Amygdala (tissue), 56 donors: ENCODE measurements at regions not wholly inside any gene's neighbourhood (a gene's known extent, or its start where the extent isn't known, plus 50 kb on each side); places are given as distances from the start of the nearest gene placed in this dataset.
"Not testable (repeated sequence)": the region's sequence is repeated elsewhere in the genome, so short reads cannot be mapped to it uniquely, and the experiment has no call there.

Experiments
- DNase-seq, 56 donors: peaks; one replicate each; lab custom pipeline; 2025; lab: John Stamatoyannopoulos, UW

- no peak for DNase-seq
Measured at GRCh38 chr10:78229950-78230675, 196.4 kb downstream of the RPS24 start.

DNA sequence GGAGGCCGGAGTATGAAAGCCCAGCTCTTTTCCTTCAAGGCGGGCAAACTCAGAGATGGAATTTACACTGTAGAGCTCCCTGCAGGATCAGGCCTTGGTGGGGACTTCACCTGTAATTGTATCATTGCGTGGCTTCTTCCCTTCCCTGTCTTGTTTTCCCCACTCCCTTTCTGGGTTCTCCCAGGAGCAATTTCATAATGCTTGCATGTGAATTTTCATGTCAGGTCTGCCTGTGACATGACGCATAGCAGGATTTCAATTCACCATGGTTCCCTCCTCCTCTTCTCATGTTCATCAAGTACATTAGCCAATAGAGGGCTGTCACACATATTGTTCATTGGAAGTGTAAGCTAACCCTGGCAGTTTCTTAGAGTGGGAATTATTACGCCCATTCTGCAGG, 197.7 kb downstream of the RPS24 start:
- no peak for DNase-seq

- DNase-seq = no peak
Measured at GRCh38 chr10:78231939-78232338, 198.3 kb downstream of the RPS24 start.

- no peak for DNase-seq
Measured at GRCh38 chr10:78236416-78237015, 202.9 kb downstream of the RPS24 start.

GRCh38 chr10:78237951-78238350, 204.3 kb downstream of the RPS24 start:
- not testable (repeated sequence) for DNase-seq

DNA sequence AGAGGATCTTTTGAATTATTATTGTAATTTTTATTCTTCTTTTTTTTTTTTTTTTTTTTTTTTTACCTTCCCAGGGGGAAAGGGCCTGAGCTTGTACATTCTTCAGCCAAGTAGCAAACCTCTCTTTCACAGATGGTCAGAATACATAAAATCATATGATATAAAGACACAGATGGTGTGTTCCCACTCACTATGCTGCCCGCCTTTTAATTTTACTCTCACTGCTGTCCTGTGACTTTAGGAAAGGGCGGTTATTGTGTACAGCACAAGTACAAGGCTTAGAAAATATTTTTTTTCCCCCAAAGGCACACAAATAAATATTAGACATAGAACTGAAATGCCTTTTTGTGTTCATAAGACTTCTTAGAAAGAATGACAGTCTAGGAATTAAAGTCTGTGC, 213.6 kb downstream of the RPS24 start:
- no peak for DNase-seq

GRCh38 chr10:78247821-78248220, 214.2 kb downstream of the RPS24 start:
- no peak for DNase-seq

DNA sequence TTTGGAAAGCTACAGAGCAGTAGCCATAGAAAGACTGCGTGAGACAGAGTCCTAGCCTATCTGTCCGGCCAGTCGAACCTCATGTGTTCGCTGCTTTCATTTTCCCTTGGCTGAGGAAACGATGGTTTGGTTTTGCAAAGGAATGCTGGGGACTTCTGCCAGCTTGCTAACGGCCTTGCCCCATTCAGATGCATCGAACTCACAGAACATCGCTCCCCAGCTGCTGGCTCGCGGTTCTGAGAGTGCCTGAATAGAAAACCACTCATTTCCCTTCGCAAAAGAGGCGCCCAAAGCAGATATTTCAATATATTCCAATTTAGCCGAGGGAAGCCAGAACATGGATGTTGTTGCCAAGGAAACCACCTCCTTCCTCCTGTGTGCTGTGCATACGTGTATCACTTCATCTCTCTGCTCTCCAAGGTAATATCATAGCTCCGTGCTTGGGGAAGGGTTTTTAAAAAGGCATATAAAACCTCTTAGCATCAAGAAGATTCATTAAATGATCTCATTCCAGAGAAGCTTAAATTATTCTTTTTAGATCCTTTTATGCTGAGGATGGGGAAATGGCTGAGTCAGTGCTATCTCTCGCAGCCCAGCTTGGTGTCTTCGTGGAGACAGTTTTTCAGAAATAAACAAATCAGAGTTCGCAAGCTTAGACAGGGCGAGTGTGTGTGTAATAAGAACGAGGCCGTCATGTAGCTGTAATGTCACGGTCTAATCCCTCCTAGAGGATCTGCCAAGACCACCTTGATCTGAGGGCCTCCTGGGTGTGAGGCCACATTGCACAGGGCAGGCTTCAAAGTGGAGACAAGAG, 215.2 kb downstream of the RPS24 start:
- DNase-seq = peak in 43 of 56 donors; percentile 10 to 70 (median 33)

GRCh38 chr10:78249690-78250089, 216.0 kb downstream of the RPS24 start:
- no peak for DNase-seq

- DNase-seq = no peak
Measured at GRCh38 chr10:78250313-78251015, 216.8 kb downstream of the RPS24 start.

DNA sequence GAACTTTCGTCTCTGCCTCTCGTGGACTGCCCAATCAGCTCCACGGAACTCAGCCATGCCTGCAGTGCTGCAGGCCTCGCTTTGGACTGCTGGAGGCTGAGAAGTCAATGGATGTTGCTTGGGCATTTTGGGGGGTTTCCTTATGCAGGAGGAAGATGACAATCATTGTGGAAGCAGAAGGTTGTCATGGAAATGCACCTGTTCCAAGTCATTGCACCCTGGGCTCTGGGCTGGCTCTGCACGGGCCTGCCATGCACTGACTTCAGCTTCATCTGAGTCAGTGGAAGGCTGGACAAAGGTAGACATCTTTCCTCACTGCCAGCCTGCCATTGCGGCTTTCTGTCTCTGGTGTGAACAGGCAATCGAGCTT, 217.3 kb downstream of the RPS24 start:
- DNase-seq = no peak

GRCh38 chr10:78252286-78252685, 218.6 kb downstream of the RPS24 start:
- no peak for DNase-seq

GRCh38 chr10:78253063-78253853, 219.6 kb downstream of the RPS24 start:
- no peak for DNase-seq

- no peak for DNase-seq
Measured at GRCh38 chr10:78254013-78254412, 220.3 kb downstream of the RPS24 start.

DNA sequence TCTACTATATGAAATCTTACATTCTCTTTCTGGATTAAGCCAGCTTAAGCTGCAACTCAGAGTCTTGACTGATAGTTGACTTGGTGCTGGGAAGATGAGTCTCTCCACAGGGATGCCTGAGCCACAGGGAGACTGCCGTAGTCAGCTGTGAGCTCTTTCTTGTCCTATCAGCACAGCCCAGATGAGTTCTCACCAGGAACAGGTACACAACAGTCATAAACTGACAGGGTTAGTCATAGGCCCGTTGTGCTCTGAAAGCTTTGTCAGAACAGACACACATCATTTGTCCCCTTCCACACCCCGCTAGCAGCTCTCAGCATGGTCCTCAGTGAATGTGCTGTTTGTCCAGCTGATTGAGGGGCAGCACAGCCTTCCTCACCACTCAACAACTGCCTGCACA, 221.6 kb downstream of the RPS24 start:
- DNase-seq = no peak

DNA sequence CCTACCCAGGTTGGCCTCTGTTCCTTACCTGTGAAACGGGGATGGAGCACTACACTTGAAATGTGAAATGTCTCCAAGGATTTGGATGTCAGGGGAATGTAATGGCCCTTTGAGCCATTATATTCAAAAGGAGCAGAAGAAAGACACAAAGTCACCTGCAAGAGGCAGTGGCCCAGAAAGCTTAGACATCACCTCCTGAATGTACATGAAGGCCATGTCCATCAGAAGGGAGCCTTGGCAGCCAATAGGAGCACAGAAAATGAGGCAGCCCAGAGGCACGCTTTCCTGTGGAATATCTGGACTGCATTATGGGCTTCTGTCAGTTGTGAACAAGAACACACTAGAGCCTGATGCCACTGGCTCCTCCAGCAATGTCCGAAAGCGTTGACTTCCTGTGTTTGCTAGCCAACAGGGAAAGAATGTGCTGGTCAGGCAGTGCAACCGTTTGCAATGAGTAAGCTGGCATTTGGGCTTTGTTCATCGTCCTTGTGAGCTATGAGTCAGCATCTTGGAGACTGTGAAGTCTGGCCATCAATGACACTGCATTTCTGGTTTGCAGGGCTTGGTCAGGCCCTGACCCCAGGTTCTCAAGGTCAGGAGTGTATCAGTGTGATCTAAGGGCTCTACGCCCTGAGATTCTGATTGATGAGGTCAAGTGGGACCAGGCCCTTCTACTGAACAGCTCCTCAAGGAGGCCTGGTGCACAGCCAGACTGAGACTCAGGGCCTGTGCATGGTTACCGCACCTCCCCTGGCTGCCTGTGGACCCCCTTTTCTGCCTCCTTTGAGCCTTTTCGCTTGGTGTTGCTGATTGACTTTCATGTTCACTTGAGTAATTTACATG, 222.4 kb downstream of the RPS24 start:
- peak in 11 of 56 donors; percentile 16 to 53 (median 24) for DNase-seq

GRCh38 chr10:78258323-78259030, 224.8 kb downstream of the RPS24 start:
- DNase-seq = no peak

- DNase-seq = no peak
Measured at GRCh38 chr10:78259391-78259790, 225.7 kb downstream of the RPS24 start.

GRCh38 chr10:78260141-78260540, 226.5 kb downstream of the RPS24 start:
- DNase-seq = no peak
